GM13976 (cell line): ENCODE measurements at regions not wholly inside any gene's neighbourhood (a gene's known extent, or its start where the extent isn't known, plus 50 kb on each side); places are given as distances from the start of the nearest gene placed in this dataset.

Experiments
- DNase-seq: peaks from one replicate; pipeline ENCODE4 v3.0.0; 2012; ENCODE audit warnings: low spot score
- in situ Hi-C: fragments of 300-500 bp; cut with MboI; formaldehyde crosslinking; loops from one replicate; pipeline ENCODE4 v1.12.0; 2022; ENCODE audit warnings: low sequenced_read_pairs, mixed read lengths, inconsistent platforms; ENCODE audit not compliant: unreplicated experiment
- TF ChIP-seq, protein P1 (sequence below): IDR thresholded peaks from 2 replicates; pipeline ENCODE4 v1.5.1; 2012; ENCODE audit warnings: borderline replicate concordance, mild to moderate bottlenecking; ENCODE audit not compliant: insufficient read depth; ENCODE audit errors: extremely low read depth, missing control alignments, control extremely low read depth

GRCh38 chr5:103648086-103648485 is 85.5 kb upstream of the NUDT12 start:
- TF ChIP-seq, protein P1, sequence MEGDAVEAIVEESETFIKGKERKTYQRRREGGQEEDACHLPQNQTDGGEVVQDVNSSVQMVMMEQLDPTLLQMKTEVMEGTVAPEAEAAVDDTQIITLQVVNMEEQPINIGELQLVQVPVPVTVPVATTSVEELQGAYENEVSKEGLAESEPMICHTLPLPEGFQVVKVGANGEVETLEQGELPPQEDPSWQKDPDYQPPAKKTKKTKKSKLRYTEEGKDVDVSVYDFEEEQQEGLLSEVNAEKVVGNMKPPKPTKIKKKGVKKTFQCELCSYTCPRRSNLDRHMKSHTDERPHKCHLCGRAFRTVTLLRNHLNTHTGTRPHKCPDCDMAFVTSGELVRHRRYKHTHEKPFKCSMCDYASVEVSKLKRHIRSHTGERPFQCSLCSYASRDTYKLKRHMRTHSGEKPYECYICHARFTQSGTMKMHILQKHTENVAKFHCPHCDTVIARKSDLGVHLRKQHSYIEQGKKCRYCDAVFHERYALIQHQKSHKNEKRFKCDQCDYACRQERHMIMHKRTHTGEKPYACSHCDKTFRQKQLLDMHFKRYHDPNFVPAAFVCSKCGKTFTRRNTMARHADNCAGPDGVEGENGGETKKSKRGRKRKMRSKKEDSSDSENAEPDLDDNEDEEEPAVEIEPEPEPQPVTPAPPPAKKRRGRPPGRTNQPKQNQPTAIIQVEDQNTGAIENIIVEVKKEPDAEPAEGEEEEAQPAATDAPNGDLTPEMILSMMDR: no peak
- DNase-seq: no peak
- in situ Hi-C loops: no loop called here

DNA sequence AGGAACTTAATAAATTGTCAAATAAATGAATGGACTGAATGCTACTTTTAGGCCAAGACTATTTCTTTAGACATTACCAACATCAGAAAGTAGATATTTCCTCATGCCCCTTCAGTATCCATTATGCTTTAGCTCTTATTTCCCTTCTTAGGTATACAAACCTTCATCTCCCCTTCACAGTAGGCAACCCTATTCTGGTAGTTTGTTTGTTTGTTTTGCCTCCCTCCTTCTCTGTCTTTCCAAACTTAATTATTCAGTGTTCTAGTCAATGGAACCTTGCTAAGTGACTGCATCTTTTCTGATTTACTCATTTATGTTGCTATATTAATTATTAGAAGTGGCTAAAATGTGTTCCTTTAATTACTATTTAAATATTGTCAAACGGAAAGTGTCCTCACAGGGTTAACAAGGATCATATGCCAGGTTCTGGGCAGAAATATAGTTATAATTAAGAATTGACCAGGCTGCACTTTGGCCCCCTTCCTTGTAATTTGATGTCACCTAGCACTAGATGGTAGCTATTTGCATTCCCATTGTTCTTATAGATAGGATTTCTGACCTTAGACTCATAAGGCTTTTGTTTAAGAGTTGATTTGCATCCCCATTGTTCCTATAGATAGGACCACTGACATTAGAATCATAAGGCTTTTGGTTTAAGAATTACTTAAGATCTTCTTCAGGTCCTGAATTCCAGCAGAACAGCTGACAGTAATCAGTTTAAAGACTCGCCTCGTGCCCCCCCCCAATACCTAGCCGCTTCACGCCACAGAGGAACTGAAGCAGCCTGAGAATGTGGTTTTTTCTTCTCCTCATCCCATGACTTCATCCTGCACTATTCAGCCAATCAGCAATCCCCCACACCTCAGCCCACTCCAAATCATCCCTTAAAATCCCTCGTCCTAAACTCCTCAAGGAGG is 84.4 kb upstream of the NUDT12 start:
- no peak for DNase-seq
- TF ChIP-seq, protein P1: no peak
- in situ Hi-C loops: no loop called here

DNA sequence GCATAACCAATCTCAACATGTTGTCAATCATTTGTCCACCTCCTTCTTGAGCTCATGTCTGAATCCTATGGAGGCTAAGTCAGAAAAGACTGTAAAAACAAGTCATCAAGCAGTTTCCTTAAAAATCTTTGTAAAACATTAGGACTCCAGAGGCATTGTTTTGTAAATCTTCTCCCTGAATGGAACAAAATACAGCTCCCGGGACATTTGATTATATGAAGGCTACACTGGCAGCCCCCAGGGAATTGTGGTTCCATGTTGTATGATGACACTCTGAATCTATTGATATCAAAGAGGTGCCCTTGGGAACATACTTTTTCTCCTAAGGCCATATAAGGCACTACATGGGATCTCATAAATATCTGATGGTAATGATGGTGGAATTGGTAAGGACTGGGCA is 83.2 kb upstream of the NUDT12 start:
- in situ Hi-C loops: no loop called here
- TF ChIP-seq, protein P1: no peak
- DNase-seq: no peak

DNA sequence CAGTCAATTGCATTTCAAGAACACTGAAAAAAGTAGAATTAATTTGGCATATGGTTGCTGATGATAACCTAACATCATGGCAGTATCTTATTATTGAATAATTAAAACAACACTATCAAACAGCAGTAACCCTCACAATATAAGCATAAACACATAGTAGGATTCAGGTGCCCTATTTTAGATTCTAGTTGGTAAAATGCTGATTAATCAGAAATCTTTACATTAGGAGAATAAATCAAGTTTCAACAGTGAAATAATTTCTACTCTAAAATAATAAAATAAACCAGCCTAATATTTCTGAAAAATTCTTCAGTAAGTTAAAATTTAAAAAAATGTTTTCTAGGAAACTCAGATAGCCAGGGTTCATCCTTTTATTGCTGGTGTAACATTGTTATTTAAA is 76.4 kb upstream of the NUDT12 start:
- in situ Hi-C loops: no loop called here
- no peak for DNase-seq
- TF ChIP-seq, protein P1: no peak

DNA sequence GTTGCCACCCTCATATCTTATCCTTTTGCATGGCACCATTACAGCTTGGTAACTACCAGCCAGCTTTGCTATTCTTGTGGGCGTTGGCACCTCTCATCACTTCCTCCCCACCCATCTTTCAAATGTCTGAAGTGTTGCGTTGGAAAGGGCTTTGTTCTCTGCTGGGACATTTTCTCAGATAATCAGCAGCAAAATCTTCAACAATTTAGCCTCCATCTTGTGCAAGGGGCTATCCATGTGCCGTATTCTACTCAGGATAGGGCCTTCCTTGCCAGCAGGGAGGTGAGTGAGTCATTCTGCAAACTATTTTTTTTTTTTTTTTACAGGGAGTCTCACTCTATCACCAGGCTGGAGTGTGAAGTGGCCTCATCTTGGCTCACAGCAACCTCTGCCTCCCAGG is 62.1 kb upstream of the NUDT12 start:
- in situ Hi-C loops: no loop called here

DNA sequence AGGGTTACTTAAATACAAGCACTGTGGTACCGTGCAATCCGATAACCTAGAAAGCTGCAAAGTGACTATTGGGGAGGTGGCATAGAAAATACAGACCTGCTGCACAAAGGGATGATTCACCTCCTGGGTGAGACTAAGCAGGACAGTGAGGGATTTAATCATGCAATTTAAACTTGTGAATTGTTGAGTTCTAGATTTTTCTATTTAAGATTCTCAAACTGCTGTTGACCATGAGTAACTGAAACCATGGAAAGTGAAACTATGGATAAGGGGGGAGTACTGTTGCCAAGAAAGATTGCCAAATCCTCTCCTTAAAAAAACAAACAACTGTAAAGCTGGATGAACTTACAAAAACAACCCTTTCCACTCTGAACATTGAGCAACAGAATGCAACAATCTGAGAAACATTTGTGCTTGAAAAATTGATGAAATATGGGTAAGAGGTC is 61.5 kb upstream of the NUDT12 start:
- in situ Hi-C loops: no loop called here
- DNase-seq: no peak
- TF ChIP-seq, protein P1: no peak

More for the DNA sequence above, 62.1 kb upstream of the NUDT12 start:
- DNase-seq: no peak
- TF ChIP-seq, protein P1: no peak
